G401 (cell line): ENCODE measurements at regions not wholly inside any gene's neighbourhood (a gene's known extent, or its start where the extent isn't known, plus 50 kb on each side); places are given as distances from the start of the nearest gene placed in this dataset.

Experiments used
- DNase-seq: peaks from one replicate; pipeline ENCODE4 v3.0.0-alpha.2; 2015; ENCODE audit warnings: low spot score
- in situ Hi-C: cut with HindIII; loops from 2 replicates; pipeline ENCODE4 v1.10.0; 2016; ENCODE audit warnings: low sequenced_read_pairs, mixed read lengths

GRCh38 chr10:33733058-33733457 lies 398.6 kb upstream of the NRP1 start:
- no peak for DNase-seq
- in situ Hi-C loops = no loop called here

GRCh38 chr10:33732161-33732680 lies 397.8 kb upstream of the NRP1 start:
- in situ Hi-C loops = no loop called here
- DNase-seq = no peak

GRCh38 chr10:33731322-33731721 lies 396.9 kb upstream of the NRP1 start:
- in situ Hi-C loops = no loop called here
- no peak for DNase-seq

GRCh38 chr10:33725430-33725829 lies 391.0 kb upstream of the NRP1 start:
- no peak for DNase-seq
- in situ Hi-C loops = no loop called here

GRCh38 chr10:33723181-33723580 lies 388.7 kb upstream of the NRP1 start:
- DNase-seq = no peak
- in situ Hi-C loops = no loop called here

DNA sequence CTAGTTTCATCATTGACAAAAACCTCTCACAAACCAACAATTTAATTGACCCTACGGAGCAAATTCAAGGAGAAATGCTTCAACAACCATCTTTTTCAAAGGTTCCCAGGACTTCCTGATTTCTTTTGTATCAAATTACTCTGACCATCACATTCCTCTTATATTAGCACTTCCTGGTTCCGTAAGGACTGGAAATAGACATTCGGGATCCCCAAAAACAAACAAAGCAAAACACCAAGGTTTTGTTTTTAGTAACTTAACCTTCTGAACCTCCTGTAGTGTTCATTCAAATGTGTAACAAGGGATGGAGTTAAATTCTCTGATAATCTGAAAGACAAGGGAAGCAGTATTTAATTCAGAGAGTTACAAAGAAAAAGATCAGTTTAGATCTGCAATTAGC lies 387.6 kb upstream of the NRP1 start:
- in situ Hi-C loops = no loop called here
- DNase-seq = no peak

GRCh38 chr10:33721509-33721908 lies 387.0 kb upstream of the NRP1 start:
- DNase-seq = no peak
- in situ Hi-C loops = no loop called here

DNA sequence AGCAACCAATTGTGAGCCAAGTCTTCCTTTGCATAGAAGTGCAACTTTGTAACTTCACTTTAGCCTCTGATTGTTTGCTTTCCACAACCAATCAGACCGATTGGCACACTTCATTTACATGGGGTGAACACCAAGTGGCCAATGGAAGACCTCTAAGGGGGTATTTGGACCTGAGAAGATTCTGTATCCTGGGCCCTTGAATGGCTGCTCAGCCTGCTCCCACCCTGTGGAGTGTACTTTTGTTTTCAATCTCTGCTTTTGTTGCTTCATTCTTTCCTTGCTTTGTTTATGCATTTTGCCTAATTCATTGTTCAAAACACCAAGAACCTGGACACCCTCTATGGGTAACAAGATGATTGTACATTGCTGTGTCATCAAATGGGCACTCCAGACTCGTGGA lies 385.7 kb upstream of the NRP1 start:
- DNase-seq = no peak
- in situ Hi-C loops = no loop called here

DNA sequence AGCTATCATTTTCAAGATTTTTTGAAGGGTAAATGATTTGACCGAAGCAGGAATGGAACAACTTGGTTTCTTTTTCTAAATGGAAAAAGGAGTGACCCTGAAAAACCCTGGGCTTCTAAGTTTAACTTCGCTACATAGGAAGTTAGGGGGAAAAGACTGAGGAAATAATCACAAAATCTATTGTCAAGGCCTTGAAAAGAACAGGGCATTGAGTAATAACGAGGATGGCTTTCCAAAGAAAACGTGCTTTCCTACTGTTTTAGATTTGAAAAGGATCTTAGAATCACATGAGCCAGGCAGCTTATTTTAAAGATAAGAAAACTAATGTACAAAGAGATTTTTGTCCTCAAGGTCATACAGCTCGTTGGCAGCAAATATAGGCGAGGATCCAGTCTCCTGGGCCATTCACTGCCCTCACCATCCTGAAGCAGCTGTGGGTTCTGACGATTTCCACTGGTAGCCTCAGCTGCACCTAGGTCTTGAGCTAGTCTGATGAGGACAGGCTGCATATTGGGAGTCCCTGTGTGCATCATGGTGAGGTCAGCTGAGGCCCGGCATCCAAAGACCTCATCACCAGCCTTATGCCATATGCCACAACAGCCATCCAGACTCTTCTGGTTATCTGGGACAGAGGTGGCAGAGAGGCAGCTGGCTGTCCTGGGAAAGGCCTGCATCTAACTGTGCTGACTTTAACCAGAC lies 384.7 kb upstream of the NRP1 start:
- in situ Hi-C loops = no loop called here
- no peak for DNase-seq

GRCh38 chr10:33716501-33717267 lies 382.2 kb upstream of the NRP1 start:
- no peak for DNase-seq
- in situ Hi-C loops = no loop called here

DNA sequence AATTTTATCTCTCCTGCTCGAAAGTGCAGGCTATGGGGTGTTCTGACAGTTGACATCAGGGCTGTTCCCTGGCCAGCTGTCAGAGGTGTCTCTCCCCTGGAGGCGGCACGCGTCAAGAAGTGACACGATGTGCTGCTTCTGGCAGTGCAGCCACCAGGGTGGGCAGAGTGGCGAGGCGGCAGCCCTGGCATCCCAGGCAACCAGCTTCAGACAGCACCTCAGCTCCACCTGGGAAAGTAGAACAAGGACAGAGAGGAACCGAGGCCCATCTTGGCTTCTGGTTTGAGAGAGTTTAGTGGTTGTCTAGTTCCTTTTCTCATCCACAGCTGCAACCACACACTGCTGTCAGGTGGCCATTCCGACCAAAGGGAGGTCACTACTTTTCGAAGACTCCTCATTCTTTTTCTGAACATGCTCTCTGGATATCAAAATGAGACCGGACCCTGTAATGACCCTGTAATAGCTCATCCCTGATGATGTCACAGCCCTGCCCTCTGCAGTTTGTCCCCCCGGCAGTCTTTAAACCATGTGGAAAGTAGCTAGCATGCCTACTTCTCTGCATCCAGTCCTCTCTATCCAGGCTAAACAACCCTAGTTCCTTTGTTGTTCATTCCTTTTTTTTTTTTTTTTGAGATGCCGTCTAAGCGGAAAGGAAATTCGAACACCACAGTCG lies 381.0 kb upstream of the NRP1 start:
- in situ Hi-C loops = no loop called here
- no peak for DNase-seq

- DNase-seq = no peak
- in situ Hi-C loops = no loop called here
These were observed 378.4 kb upstream of the NRP1 start for GRCh38 chr10:33712825-33713224.

GRCh38 chr10:33710006-33710405 lies 375.5 kb upstream of the NRP1 start:
- DNase-seq = no peak
- in situ Hi-C loops = no loop called here

DNA sequence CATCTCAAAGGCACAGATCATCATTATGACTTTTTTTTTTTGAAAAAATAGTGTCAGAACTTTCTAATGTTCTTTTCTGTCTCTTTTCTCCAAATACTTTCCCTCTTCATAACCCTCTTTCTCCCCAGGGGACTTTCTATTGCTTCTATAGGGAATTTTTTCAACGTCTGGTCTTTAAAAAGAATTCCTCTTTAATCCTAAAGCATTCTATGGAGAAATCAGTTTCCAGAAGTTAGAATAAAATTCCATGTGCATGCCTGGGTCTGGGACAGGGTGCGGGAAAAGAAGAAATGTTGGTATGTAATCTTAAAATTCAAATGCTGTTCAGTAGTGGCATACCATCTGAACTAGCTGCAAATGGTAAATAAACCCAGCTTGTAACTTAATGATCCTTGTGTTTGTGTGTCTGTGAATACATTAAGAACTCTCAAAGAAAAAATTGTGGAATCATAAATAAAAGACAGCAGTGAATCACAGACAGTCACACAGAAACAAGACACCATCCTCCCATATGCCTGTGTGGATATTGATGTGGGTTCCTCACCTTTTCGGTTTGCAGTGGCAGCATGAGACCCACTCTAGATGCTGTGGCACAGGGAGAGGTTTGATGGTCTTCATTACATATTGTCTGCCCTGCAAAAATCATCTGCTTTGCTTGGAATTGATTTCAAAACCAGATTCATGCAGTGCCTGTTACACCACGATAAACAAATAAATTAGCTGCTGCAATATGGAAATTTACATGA lies 374.7 kb upstream of the NRP1 start:
- in situ Hi-C loops = no loop called here
- DNase-seq = no peak

DNA sequence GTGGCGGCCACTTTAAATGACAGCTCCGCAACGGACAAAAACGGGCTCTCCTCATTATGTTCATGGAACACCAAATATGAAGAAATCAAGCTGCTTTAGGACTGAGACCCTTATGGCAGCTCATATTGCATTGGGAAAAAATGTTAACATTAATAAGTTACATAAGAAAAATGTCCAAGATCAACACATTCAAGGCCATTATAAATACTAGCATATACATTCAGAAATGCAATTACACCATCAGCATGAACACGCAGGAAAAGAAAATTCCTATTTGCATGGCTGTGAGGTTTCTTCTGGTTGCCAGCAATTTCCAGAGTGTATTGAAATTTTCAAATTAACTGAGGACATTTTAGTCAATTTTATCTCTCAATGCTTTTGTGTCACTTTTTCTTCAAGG lies 374.1 kb upstream of the NRP1 start:
- in situ Hi-C loops = no loop called here
- DNase-seq = no peak

DNA sequence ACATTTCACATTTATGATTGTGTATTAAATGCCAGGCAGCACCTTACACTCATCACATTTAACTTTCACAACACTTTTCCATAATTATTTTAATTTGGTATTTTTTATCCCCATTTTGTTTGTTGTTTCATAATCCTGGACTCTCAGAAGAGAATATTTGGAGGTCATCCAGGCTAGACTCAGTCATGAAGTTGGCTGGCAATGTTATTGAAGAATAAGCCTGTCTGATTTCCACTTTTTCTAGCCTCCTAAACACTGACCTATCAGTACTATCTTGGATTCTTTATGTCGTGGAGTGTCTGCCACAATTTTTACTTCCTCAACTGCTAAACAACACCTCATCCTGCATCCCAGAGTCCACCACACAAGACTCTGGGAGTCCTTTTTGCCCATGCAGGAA lies 372.3 kb upstream of the NRP1 start:
- in situ Hi-C loops = no loop called here
- no peak for DNase-seq

- in situ Hi-C loops = no loop called here
- no peak for DNase-seq
These were observed 371.7 kb upstream of the NRP1 start for GRCh38 chr10:33706191-33706590.

- in situ Hi-C loops = no loop called here
- no peak for DNase-seq
These were observed 369.9 kb upstream of the NRP1 start for GRCh38 chr10:33704214-33704830.

DNA sequence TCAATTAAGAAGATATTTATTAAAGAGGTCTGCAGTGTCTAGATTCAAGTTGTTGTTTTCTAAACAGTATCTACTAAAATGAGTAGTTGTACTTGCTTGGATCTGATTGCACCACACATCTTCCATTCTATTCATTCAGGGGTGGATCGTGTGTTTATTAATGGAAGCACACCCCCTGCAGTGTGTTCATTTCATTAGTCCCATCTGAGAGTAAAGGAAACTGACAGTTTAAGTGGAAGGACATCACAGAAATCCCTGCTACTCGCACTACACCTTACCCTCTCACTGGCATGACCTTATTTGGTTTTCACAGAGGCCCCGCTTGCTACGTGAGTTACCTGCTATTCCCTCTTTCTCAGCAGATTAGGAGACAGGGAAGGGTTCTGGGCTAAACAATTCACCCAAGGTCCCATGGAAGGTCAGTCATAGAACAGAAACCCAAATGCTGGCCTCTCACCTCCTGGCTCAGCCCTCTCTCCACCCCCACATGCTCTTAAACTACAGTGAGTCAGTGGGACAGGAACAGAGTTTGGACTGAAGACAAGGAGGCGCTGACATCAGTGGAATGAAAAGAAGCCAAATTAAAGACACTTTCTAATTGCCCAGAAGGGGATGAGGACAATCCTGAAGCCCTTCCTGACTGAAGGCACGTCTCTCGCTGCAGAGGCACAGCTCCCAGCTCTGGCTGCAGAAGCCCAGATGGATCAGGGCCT lies 369.2 kb upstream of the NRP1 start:
- no peak for DNase-seq
- in situ Hi-C loops = no loop called here
